HL-60 (cell line): ENCODE measurements at regions not wholly inside any gene's neighbourhood (a gene's known extent, or its start where the extent isn't known, plus 50 kb on each side); places are given as distances from the start of the nearest gene placed in this dataset.

Experiments used
- DNase-seq, 2 experiments: peaks; one replicate each; pipeline ENCODE4 v3.0.0-alpha.2; 2010 to 2020; ENCODE audit warnings: low read depth in 1 of 2, low spot score in 1 of 2
- H3K27ac ChIP-seq: fragments of 250-450 bp; sonication (Bioruptor Pico); replicated peaks from 2 replicates; pipeline ENCODE4 v1.5.1; 2020; ENCODE audit warnings: mild to moderate bottlenecking, moderate library complexity
- H3K27me3 ChIP-seq: fragments of 250-450 bp; sonication (Bioruptor Pico); 2 replicates; pipeline ENCODE4 v1.5.1; 2021; ENCODE audit warnings: mild to moderate bottlenecking, moderate library complexity; ENCODE audit not compliant: insufficient read depth, poor library complexity, severe bottlenecking
- H3K4me3 ChIP-seq: replicated peaks from 2 replicates; pipeline ENCODE4 v1.5.1; 2011; ENCODE audit warnings: mild to moderate bottlenecking, control low read depth, low read length; ENCODE audit not compliant: insufficient read depth
- CTCF ChIP-seq: IDR thresholded peaks from one replicate; pipeline ENCODE4 v1.5.1; 2011; ENCODE audit warnings: low read length, control low read depth, inconsistent platforms; ENCODE audit not compliant: insufficient read depth
- GABPA ChIP-seq: IDR thresholded peaks from 2 replicates; pipeline ENCODE4 v1.6.1; 2012; ENCODE audit warnings: low read depth
- POLR2AphosphoS5 ChIP-seq: IDR thresholded peaks from 2 replicates; pipeline ENCODE4 v1.6.1; 2012; ENCODE audit warnings: low read depth
- REST ChIP-seq: IDR thresholded peaks from 2 replicates; pipeline ENCODE4 v1.6.1; 2012; ENCODE audit warnings: low read depth; ENCODE audit not compliant: insufficient replicate concordance
- SPI1 ChIP-seq: IDR thresholded peaks from 2 replicates; pipeline ENCODE4 v1.6.1; 2012; ENCODE audit warnings: low read depth, mild to moderate bottlenecking, borderline replicate concordance

- no peak overlapping the region for H3K4me3 ChIP-seq
- no peaks in the 10 kb centered on the region for H3K27me3 ChIP-seq
- no peak overlapping the region for H3K27ac ChIP-seq
- no peak for TF ChIP-seq CTCF
- DNase-seq = no peak
These were observed 640.1 kb upstream of the KLF12 start for GRCh38 chr13:74774264-74774663.

GRCh38 chr13:74773248-74773647, 639.0 kb upstream of the KLF12 start:
- Histone ChIP-seq H3K27me3 (no peaks in the 10 kb centered on the region), H3K4me3 (no peak overlapping the region), H3K27ac (no peak overlapping the region)
- no peak for TF ChIP-seq POLR2AphosphoS5
- TF ChIP-seq CTCF = no peak
- no peak for TF ChIP-seq SPI1
- TF ChIP-seq REST = no peak
- no peak for TF ChIP-seq GABPA
- DNase-seq = no peak

- DNase-seq = no peak
- Histone ChIP-seq H3K27me3 (no peaks in the 10 kb centered on the region), H3K27ac (no peak overlapping the region), H3K4me3 (no peak overlapping the region)
- TF ChIP-seq SPI1 (no peak), CTCF (no peak), GABPA (no peak), POLR2AphosphoS5 (no peak), REST (no peak)
These were observed 637.8 kb upstream of the KLF12 start for GRCh38 chr13:74771964-74772363.

GRCh38 chr13:74770361-74770760, 636.2 kb upstream of the KLF12 start:
- TF ChIP-seq REST = no peak
- TF ChIP-seq GABPA = no peak
- TF ChIP-seq SPI1 = no peak
- no peak for TF ChIP-seq POLR2AphosphoS5
- Histone ChIP-seq H3K27ac (no peak overlapping the region), H3K27me3 (no peaks in the 10 kb centered on the region), H3K4me3 (no peak overlapping the region)
- DNase-seq = no peak
